Calu3 (cell line): ENCODE measurements at regions not wholly inside any gene's neighbourhood (a gene's known extent, or its start where the extent isn't known, plus 50 kb on each side); places are given as distances from the start of the nearest gene placed in this dataset.

Experiments
- BruUV-seq: library from RNA; stranded (reverse); fragments of 400-500 nt; replicated peaks from 2 replicates; lab custom pipeline; 2021; lab: Mats Ljungman, UMichigan
- CTCF ChIA-PET: fragments of 300-600 bp; sonication (Branson Sonifier 250); formaldehyde crosslinking; loops from one replicate; lab custom pipeline; 2022; ENCODE audit warnings: antibody characterized with exemption; lab: Charles Lee
- DNase-seq: peaks from one replicate; pipeline ENCODE4 v3.0.0; 2022
- H3K27ac Mint-ChIP-seq: one replicate; pipeline ENCODE4 v1.8.0; 2022; ENCODE audit warnings: mixed read lengths; ENCODE audit not compliant: unreplicated experiment
- H3K27me3 Mint-ChIP-seq: one replicate; pipeline ENCODE4 v1.8.0; 2022; ENCODE audit warnings: mixed read lengths; ENCODE audit not compliant: unreplicated experiment
- H3K36me3 Mint-ChIP-seq: one replicate; pipeline ENCODE4 v1.8.0; 2022; ENCODE audit warnings: mild to moderate bottlenecking, moderate library complexity, mixed read lengths; ENCODE audit not compliant: insufficient read depth, unreplicated experiment
- H3K4me1 Mint-ChIP-seq: one replicate; pipeline ENCODE4 v1.8.0; 2022; ENCODE audit warnings: mild to moderate bottlenecking, low read depth, mixed read lengths; ENCODE audit not compliant: unreplicated experiment
- H3K4me3 Mint-ChIP-seq: one replicate; pipeline ENCODE4 v1.8.0; 2022; ENCODE audit warnings: mild to moderate bottlenecking, low read depth, moderate library complexity, mixed read lengths; ENCODE audit not compliant: unreplicated experiment
- H3K9me3 Mint-ChIP-seq: one replicate; pipeline ENCODE4 v1.8.0; 2022; ENCODE audit warnings: low read depth, mixed read lengths; ENCODE audit not compliant: unreplicated experiment
- CTCF ChIP-seq: fragments of 200-600 bp; IDR thresholded peaks from one replicate; pipeline ENCODE4 v1.8.0; 2022; ENCODE audit warnings: antibody characterized with exemption; ENCODE audit not compliant: unreplicated experiment
- intact Hi-C: fragments of 100-400 bp; cut with micrococcal nuclease; formaldehyde crosslinking; loops from one replicate; pipeline ENCODE4 v1.10.0; 2022; ENCODE audit not compliant: unreplicated experiment

- Mint-ChIP-seq H3K27me3 (no peaks in the 10 kb centered on the region), H3K4me3 (no peak overlapping the region), H3K9me3 (peaks cover 2% of the 10 kb centered on the region), H3K4me1 (peaks cover 24% of the 10 kb centered on the region), H3K36me3 (no peaks in the 10 kb centered on the region), H3K27ac (no peak overlapping the region)
- DNase-seq, result no peak
- intact Hi-C loops, result no loop called here
- TF ChIP-seq CTCF, result no peak
- CTCF ChIA-PET, result interaction anchor here (0.7 kb wide), 2 partner anchors 46 to 970 kb away, joined by 3 read pairs; no protein-coding TSS in a partner anchor
- BruUV-seq, result no TSS peak
Measured at GRCh38 chrX:45353456-45353855, 152.8 kb upstream of the DIPK2B start.

GRCh38 chrX:45352611-45353010 is 151.9 kb upstream of the DIPK2B start:
- intact Hi-C loops, result no loop called here
- no TSS peak for BruUV-seq
- Mint-ChIP-seq H3K27me3 (no peaks in the 10 kb centered on the region), H3K9me3 (peaks cover 2% of the 10 kb centered on the region), H3K4me3 (no peak overlapping the region), H3K36me3 (no peaks in the 10 kb centered on the region), H3K4me1 (peaks cover 24% of the 10 kb centered on the region), H3K27ac (no peak overlapping the region)
- DNase-seq, result no peak
- CTCF ChIA-PET, result no interaction called here
- no peak for TF ChIP-seq CTCF

DNA sequence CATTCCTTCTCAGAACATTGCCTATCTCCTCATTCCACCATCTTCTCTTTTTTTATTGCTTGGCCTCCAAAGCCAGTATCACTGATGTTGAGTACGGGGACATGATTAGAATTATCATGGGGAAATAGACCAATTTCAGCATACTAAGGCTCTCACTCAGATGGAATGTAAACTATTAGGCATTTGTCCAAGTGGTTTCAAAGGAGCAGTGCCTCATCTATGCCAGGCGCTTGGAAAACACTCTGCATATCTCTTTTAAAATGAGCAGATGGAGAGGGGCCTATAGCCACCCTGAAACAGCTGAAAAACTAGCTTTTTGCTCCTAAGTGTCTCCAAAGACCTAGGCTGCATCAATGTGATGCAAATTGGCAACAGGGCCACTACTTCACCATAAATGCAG is 150.8 kb upstream of the DIPK2B start:
- Mint-ChIP-seq H3K9me3 (peaks cover 2% of the 10 kb centered on the region), H3K27ac (no peak overlapping the region), H3K4me1 (peaks cover 26% of the 10 kb centered on the region), H3K27me3 (no peaks in the 10 kb centered on the region), H3K4me3 (no peak overlapping the region), H3K36me3 (no peaks in the 10 kb centered on the region)
- CTCF ChIA-PET, result no interaction called here
- no peak for TF ChIP-seq CTCF
- DNase-seq, result no peak
- no TSS peak for BruUV-seq
- intact Hi-C loops, result no loop called here

DNA sequence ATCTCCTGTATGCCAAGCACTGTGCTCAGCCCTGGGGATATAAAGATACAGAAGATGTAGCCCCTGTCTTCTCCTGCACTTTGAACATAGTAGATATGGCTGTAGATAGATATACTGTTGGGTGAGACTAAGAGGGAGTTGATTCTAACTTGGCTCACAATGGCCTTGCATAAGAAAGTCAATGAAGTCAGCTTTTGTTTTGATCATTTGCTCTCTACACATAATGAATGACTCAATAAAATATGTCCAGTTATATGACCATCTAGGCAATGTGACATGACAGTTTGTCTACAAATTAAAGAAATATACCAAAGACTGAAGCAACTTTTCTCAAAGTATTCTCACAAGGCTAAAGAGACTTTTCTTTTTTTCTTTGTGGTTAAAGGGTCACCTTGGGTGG is 147.6 kb upstream of the DIPK2B start:
- no peak overlapping the region for H3K4me3 Mint-ChIP-seq
- DNase-seq, result no peak
- no peaks in the 10 kb centered on the region for H3K36me3 Mint-ChIP-seq
- CTCF ChIA-PET, result no interaction called here
- no peak for TF ChIP-seq CTCF
- peaks cover 26% of the 10 kb centered on the region for H3K4me1 Mint-ChIP-seq
- H3K27ac Mint-ChIP-seq, result no peak overlapping the region
- H3K9me3 Mint-ChIP-seq, result peaks cover 2% of the 10 kb centered on the region
- no TSS peak for BruUV-seq
- H3K27me3 Mint-ChIP-seq, result no peaks in the 10 kb centered on the region
- intact Hi-C loops, result no loop called here
